ENCODE measurements at regions not wholly inside any gene's neighbourhood (a gene's known extent, or its start where the extent isn't known, plus 50 kb on each side); places are given as distances from the start of the nearest gene placed in this dataset.
A peak's percentile ranks its signal among the peaks of the same experiment; 100 is the strongest.
"Not testable (repeated sequence)": the region's sequence is repeated elsewhere in the genome, so short reads cannot be mapped to it uniquely, and the experiment has no call there.

GRCh38 chr13:109312399-109312798 lies 474.0 kb downstream of the IRS2 start:
- DNase-seq: no peak

DNA sequence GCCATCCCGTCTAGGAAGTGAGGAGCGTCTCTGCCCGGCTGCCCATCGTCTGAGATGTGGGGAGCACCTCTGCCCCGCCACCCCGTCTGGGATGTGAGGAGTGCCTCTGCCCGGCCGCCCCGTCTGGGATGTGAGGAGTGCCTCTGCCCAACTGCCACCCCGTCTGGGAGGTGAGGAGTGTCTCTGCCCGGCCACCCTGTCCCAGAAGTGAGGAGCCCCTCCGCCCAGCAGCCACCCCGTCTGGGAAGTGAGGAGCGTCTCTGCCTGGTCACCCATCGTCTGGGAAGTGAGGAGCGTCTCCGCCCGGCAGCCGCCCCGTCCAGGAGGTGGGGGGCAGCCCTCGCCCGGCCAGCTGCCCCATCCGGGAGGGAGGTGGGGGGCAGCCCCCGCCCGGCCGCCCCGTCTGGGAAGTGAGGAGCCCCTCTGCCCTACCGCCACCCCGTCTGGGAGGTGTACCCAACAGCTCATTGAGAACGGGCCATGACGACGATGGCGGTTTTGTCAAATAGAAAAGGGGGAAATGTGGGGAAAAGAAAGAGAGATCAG lies 474.9 kb downstream of the IRS2 start:
- not testable (repeated sequence) for DNase-seq

DNA sequence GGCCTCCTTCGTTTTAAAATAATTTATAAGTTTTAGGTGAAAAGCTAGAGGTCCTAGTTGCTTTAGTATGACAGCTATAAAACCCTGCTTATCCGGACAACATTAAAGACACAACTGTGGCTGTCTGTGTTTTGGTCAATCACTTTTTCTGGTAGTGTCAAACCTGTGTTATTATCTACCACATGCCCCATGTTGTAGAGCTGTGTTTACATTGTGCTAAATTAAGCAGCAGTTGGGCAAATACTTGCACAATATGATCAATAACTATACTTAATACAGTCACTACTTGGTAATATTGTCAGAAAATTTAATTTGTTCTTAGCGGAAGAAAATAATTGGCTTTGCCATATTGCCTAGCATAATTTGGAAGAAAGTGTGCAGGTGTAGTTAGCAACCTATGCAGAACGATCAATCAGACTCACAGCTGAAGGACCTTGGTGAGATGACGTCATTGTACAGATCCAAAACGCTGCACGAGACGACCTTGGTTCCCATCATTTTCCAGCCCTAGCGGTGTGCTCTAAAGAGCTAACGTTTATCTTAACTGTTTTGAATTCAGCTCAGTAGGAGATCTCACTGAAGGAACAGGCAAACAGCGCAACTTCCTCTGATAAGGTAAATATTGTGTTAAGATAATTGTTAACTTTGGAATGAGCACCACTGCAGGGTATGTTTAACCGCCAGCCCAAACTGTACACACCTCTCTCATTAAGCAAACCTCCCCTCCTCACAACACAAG lies 476.6 kb downstream of the IRS2 start:
- DNase-seq: peak; percentile 93

DNA sequence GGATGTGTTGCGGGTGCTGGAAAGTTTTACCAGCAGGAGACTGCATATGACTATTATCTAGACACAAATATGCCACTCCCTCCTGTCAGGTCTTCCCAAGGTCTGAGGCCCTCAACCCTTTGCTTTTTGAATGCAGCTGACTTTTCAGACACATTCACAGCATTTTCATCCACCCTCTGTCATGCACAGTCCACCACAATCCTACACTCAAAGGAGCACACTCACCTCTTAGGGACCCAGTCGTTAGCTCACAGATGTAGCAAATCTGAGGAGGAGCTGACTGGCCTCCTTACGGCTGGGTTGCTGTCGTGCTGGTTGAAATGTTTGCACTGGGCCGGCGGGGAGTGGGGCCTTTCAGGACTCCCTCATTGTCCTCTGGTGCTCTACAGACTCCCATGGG lies 479.4 kb downstream of the IRS2 start:
- no peak for DNase-seq

DNA sequence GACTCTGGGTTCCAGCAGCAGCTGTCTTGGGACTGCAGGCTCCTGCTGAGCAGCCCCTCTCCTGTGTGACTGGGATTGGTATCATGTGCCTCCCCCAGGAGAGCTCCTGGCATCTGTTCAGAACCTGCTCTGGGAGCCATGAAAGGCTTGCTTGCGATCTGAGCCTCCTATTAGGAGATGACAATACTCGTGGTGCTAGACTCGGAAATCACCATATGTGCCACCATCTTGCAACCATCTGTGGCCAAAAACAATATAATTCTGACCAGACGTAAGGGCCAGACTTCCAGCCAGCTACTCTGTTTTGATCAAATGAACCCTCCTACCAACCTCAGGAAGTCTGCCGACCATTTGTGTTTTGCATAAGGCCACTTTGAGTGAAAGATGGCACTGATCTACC lies 484.7 kb downstream of the IRS2 start:
- no peak for DNase-seq

DNA sequence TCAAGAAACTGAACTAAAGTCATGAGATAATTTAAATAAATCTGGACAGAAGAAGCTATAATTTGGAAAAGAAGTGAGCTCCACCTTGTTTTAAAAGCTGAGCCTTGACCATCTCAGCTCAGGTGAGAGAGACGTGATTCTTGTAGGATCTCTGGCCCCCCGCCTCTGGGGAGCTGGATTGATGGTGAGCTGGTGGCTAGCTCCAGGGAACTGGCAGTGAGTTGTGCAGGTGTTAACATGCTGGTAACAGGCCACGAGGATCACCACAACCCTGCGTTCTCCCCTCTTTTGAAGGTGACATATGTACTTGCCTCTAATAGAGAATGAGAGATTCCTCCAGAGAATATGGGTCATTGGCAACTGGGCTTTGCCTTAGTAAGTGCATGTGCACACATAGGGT lies 485.1 kb downstream of the IRS2 start:
- DNase-seq: no peak

DNA sequence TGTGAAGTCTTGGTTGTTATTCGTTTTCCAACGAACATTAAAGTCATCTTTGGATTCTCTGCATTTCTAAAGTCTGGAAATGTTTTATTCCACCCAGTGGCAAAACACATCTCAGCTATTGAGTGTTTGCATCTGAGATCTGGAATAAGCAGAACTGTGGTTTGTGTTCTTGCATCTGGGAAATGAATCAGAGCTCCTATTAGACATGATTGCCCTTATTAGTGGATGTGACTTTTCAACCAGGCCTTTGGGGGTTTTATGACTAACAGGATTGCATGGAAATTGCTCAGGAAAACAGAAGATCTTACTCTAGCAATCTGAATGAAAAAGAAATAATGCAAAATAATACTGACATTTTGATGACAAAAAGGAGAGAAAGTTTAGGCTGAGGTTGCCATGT lies 488.8 kb downstream of the IRS2 start:
- DNase-seq: no peak

GRCh38 chr13:109293166-109293565 lies 493.2 kb downstream of the IRS2 start:
- DNase-seq: no peak

GRCh38 chr13:109288151-109288709 lies 498.2 kb downstream of the IRS2 start:
- DNase-seq: no peak

DNA sequence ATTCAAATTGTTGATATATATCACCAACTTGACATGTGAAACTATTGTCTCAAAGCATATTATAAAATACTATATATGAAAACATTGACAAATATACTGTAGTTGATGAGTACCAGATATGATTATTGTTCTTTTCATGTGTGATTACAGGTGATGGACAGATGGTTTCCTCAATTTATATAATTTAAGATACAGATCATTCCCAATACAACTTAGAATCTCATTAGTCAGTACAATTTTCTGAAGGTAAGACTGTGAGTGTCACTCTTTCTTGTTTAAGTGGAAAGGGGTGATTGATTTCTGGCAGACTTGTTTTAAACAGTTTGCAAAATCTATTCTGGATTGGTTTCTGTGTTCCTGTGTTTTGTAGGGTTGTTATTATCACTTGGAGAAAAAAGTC lies 498.8 kb downstream of the IRS2 start:
- DNase-seq: no peak

- no peak for DNase-seq
Measured at GRCh38 chr13:109285586-109285985, 500.8 kb downstream of the IRS2 start.

- no peak for DNase-seq
Measured at GRCh38 chr13:109281903-109282635, 504.3 kb downstream of the IRS2 start.

DNA sequence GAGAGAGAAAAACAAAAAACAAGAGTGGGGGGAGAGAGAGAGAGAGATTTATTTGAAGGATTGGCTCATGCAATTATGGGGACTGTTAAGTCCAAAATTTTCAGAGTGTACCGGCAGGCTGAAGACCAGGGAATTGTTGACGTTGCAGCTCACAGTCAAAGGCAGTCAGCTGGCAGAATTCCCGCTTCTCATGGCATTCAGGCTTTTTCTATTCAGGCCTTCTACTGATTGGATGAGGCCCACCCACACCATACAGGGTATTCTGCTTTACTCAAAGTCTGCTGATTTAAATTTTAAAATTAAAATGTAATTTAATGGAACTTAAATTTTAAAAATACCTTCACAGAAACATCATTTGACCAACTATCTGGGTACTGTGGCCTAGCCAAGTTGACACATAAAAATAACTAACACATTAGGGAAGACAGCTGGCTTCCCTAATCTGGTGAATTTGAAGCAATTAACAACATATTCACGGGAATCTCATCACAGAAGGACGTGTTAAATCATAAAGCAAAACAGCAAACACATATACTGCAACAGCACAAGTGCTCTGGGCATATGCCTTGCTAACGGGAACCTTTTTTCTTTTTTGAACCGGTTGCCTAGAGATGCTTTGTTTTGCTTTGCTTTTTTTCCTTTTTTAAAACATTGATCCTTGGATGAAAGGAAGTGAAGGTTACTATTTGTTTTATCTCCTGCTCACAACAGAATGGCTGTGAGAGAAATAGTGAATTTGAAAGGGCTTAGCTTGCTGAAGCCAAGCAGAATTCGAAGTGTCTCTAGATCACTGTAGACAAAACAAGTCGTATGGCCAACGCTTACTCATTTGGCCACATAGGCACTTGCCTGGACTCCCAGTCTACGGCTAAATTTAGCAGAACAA lies 505.1 kb downstream of the IRS2 start:
- DNase-seq: no peak

DNA sequence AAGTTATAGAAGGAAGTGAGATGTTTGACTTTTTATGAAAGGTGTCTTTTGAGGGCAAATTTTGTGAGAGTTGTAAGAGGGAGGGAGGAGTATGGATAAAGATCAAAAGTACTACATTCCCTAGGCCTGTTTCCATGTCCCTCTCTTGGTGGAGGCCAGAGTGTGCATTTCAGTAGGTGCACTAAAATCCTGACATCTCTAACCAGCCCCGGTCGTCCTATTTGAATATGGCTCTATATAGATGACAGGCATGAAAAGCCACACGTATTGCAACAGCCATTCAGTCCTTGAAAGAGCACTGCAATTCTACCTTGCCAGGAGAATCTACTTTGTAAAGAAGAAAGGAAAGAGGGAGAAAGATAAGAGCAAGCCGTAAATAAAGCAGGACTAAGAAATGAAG lies 510.1 kb downstream of the IRS2 start:
- no peak for DNase-seq

- no peak for DNase-seq
Measured at GRCh38 chr13:109275852-109276251, 510.5 kb downstream of the IRS2 start.

DNA sequence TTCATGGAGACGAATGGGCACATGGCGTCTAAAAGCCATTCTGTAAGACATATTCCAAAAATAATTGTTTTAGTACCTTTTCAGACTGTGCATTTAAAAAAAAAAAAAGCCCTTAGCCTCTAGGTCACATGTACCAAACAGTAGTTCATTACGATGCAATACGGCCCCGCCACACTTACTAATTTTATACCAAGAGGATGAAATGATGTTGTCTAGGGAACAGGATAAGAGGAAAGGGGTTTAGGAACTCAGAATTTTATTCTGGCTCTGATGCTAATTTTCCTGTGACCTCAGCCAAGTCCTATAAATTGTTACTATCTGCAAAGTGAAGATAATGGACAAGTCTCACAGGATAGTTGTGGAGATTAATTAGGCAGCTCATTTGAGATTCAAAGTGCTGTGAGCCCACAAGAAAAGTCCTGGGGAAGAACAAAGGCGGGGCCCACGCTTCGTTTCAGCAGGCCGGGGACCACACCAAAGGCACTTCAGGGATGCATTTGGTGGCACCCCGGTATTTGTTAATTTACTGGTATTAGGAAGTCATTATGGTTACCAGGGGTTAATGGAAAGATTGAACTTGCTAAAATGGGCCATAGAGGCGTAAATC lies 511.1 kb downstream of the IRS2 start:
- no peak for DNase-seq

GRCh38 chr13:109274188-109274821 lies 512.1 kb downstream of the IRS2 start:
- no peak for DNase-seq

DNA sequence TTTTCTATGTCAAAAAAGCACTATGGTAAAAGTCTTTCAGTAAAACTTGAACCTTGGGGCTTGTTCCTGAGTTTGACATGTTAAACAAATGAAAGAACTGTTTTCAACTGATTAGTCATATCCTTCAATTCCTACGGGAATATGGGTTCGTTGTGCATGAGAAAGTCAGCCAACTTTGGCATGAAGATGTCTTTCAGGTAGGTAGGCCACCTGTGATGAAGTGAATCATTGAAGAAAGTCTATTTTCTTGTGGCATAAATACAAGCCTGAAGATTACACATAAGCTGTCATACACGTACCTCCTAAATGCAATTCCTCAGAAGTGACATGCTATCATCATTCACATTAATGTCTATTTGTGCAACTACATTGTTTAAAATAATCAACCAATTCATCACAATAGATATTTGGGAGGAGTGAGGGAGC lies 513.0 kb downstream of the IRS2 start:
- no peak for DNase-seq

DNA sequence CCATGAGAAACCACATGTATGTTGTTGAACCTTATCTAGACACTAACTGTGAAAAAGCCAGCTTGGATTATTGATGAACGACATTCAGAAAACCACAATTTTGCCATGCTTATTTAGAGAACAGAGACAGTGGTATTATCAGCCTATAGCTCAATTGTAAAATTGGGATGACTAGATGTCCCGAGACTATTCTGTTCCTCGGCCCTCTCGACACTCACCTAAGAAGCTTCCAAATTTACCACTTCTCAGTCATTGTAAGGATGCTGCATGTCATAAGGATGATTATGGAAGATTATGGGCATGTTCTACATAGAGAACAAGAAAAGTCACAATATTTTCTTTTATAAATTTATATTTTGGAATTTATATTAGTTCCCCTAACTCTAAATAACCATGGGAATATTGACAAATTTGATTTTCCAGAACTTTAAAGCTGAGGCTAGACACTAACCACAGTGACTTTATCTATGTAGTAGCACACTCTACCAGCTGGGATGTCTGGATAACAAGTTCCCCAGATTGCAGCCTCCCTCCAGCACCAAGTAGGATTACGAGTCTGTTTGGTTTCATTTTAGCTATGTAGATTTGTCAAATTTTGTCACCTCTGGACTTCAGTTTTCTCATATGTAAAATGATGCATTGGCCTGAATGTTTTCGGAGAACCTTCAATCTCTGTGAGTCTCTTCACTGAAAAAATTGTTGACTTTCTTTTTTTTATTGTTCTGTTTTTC lies 513.6 kb downstream of the IRS2 start:
- no peak for DNase-seq

- no peak for DNase-seq
Measured at GRCh38 chr13:109271555-109272541, 514.5 kb downstream of the IRS2 start.

Measured in NCI-H2081 treated with DMSO at 0.1 percent for 48 hours (cell line).